ENCODE measurements at regions not wholly inside any gene's neighbourhood (a gene's known extent, or its start where the extent isn't known, plus 50 kb on each side); places are given as distances from the start of the nearest gene placed in this dataset.

- TF ChIP-seq POLR2AphosphoS5 (IDR thresholded peaks at IDR 0.05) (no peak), EP300 (IDR thresholded peaks at IDR 0.05) (no peak), POLR2A (IDR thresholded peaks at IDR 0.05) (no peak)
- TF ChIP-seq, protein P1, sequence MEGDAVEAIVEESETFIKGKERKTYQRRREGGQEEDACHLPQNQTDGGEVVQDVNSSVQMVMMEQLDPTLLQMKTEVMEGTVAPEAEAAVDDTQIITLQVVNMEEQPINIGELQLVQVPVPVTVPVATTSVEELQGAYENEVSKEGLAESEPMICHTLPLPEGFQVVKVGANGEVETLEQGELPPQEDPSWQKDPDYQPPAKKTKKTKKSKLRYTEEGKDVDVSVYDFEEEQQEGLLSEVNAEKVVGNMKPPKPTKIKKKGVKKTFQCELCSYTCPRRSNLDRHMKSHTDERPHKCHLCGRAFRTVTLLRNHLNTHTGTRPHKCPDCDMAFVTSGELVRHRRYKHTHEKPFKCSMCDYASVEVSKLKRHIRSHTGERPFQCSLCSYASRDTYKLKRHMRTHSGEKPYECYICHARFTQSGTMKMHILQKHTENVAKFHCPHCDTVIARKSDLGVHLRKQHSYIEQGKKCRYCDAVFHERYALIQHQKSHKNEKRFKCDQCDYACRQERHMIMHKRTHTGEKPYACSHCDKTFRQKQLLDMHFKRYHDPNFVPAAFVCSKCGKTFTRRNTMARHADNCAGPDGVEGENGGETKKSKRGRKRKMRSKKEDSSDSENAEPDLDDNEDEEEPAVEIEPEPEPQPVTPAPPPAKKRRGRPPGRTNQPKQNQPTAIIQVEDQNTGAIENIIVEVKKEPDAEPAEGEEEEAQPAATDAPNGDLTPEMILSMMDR (IDR thresholded peaks at IDR 0.05) = no peak
- Histone ChIP-seq H3K4me1 (no peaks in the 10 kb centered on the region), H3K4me3 (no peak overlapping the region), H3K36me3 (no peaks in the 10 kb centered on the region), H3K27me3 (no peaks in the 10 kb centered on the region), H3K9me3 (no peaks in the 10 kb centered on the region), H3K27ac (no peak overlapping the region)
- 54% methylated on average over 5 of the region's 5 CpGs for WGBS
- DNase-seq (ENCODE audit: low spot score in 2 of 2) = no peak
Observed at GRCh38 chr4:20445933-20446723, 194.4 kb downstream of the SLIT2 start.

- Histone ChIP-seq H3K4me3 (no peak overlapping the region), H3K4me1 (no peaks in the 10 kb centered on the region), H3K9me3 (no peaks in the 10 kb centered on the region), H3K36me3 (no peaks in the 10 kb centered on the region), H3K27me3 (no peaks in the 10 kb centered on the region), H3K27ac (no peak overlapping the region)
- DNase-seq (ENCODE audit: low spot score in 2 of 2) = no peak
- TF ChIP-seq POLR2A (IDR thresholded peaks at IDR 0.05) (no peak), EP300 (IDR thresholded peaks at IDR 0.05) (no peak), POLR2AphosphoS5 (IDR thresholded peaks at IDR 0.05) (no peak)
- TF ChIP-seq, protein P1 (IDR thresholded peaks at IDR 0.05) = no peak
- 71% methylated on average over 2 of the region's 2 CpGs for WGBS
Observed at GRCh38 chr4:20447103-20447502, 195.4 kb downstream of the SLIT2 start.

DNA sequence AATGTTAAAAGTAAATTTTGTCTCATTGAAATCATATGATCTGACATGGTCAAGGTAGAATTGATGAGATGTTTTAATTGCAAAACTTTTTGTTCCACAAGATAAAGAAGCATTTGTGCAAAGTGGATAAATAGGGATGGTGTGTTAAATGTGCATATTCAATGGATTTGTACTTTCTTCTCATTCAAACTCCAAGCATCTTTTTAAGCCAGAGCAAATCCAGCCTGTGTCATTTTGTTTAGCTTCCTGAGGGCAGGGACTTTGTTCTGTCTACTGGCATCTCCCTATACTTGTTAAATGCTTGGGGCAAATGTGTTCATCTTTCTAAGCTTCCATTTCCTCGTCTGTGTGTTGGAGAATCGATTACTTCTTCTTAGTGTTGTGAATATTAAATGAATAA is 200.3 kb downstream of the SLIT2 start:
- H3K36me3 ChIP-seq = no peaks in the 10 kb centered on the region
- H3K27me3 ChIP-seq = no peaks in the 10 kb centered on the region
- no peak overlapping the region for H3K4me3 ChIP-seq
- 77% methylated on average over 2 of the region's 2 CpGs for WGBS
- H3K9me3 ChIP-seq = no peaks in the 10 kb centered on the region
- no peak overlapping the region for H3K27ac ChIP-seq
- DNase-seq (ENCODE audit: low spot score in 2 of 2) = no peak
- no peaks in the 10 kb centered on the region for H3K4me1 ChIP-seq
- TF ChIP-seq EP300 (IDR thresholded peaks at IDR 0.05) (no peak), POLR2AphosphoS5 (IDR thresholded peaks at IDR 0.05) (no peak), POLR2A (IDR thresholded peaks at IDR 0.05) (no peak)
- TF ChIP-seq, protein P1 (IDR thresholded peaks at IDR 0.05) = no peak

DNA sequence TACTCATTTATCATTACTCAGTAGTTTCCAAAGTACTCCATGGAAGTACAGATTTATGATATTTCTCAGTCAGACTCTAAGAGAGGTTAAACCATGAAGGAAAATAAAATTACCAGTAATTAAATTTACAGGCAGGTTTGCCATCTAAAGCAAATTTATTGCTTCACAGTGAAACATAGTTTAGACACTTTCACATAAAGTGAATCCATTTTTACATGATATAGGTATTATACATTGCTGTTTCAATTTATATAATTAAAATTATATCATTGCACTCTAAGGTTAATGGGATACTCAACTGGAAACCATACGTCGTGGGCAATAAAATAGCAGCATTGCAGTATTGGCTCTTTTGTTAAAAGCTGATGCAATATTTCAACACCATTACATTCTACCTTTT is 202.8 kb downstream of the SLIT2 start:
- WGBS = 83% methylated on average over 2 of the region's 2 CpGs
- Histone ChIP-seq H3K9me3 (no peaks in the 10 kb centered on the region), H3K27ac (no peak overlapping the region), H3K4me1 (no peaks in the 10 kb centered on the region), H3K4me3 (no peak overlapping the region), H3K36me3 (no peaks in the 10 kb centered on the region), H3K27me3 (no peaks in the 10 kb centered on the region)
- DNase-seq (ENCODE audit: low spot score in 2 of 2) = no peak
- no peak for TF ChIP-seq POLR2A (IDR thresholded peaks at IDR 0.05)
- TF ChIP-seq POLR2AphosphoS5 (IDR thresholded peaks at IDR 0.05) = no peak
- no peak for TF ChIP-seq EP300 (IDR thresholded peaks at IDR 0.05)
- TF ChIP-seq, protein P1 (IDR thresholded peaks at IDR 0.05) = no peak

DNA sequence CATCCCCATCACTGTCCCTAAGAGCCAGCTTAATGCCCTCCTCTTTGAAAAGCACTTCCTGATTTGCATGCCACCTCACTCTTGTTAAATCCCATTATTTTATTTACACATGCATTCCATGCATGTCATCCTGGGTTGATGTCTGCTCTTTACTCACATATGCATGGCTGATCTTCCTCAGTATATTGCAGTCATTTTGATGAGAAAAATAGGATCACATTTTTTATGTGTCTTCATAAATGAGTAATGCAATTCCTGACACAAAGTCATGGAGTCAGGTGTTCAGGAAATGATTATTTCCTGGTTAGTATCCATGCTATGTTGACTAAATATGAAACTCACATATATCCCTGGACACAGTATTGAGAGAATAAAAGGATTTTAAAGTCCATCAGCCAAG is 204.7 kb downstream of the SLIT2 start:
- no peak for DNase-seq (ENCODE audit: low spot score in 2 of 2)
- TF ChIP-seq POLR2A (IDR thresholded peaks at IDR 0.05) = no peak
- TF ChIP-seq, protein P1 (IDR thresholded peaks at IDR 0.05) = no peak
- TF ChIP-seq POLR2AphosphoS5 (IDR thresholded peaks at IDR 0.05) = no peak
- TF ChIP-seq EP300 (IDR thresholded peaks at IDR 0.05) = no peak

More for the DNA sequence above, 204.7 kb downstream of the SLIT2 start:
- no peaks in the 10 kb centered on the region for H3K9me3 ChIP-seq
- H3K36me3 ChIP-seq = no peaks in the 10 kb centered on the region
- no peak overlapping the region for H3K27ac ChIP-seq
- no peak overlapping the region for H3K4me3 ChIP-seq
- H3K4me1 ChIP-seq = no peaks in the 10 kb centered on the region
- H3K27me3 ChIP-seq = no peaks in the 10 kb centered on the region

Data from suprapubic skin (tissue), 4 donors.